HPDE6-E6E7 (cell line): ENCODE measurements at regions not wholly inside any gene's neighbourhood (a gene's known extent, or its start where the extent isn't known, plus 50 kb on each side); places are given as distances from the start of the nearest gene placed in this dataset.

ENCODE experiments used
- DNase-seq: peaks from one replicate; pipeline ENCODE4 v3.0.0; 2011; ENCODE audit warnings: missing footprints; ENCODE audit errors: extremely low spot score

- DNase-seq, result no peak
Measured at GRCh38 chr5:158162479-158163034, 303.6 kb upstream of the CLINT1 start.

GRCh38 chr5:158162026-158162425 is 303.1 kb upstream of the CLINT1 start:
- DNase-seq, result no peak

- DNase-seq, result no peak
Measured at GRCh38 chr5:158159621-158160020, 300.7 kb upstream of the CLINT1 start.

GRCh38 chr5:158155811-158156505 is 297.0 kb upstream of the CLINT1 start:
- no peak for DNase-seq

- no peak for DNase-seq
Measured at GRCh38 chr5:158155067-158155466, 296.1 kb upstream of the CLINT1 start.

GRCh38 chr5:158154226-158155005 is 295.5 kb upstream of the CLINT1 start:
- DNase-seq, result peak; percentile 27

- no peak for DNase-seq
Measured at GRCh38 chr5:158153508-158153907, 294.6 kb upstream of the CLINT1 start.

- DNase-seq, result no peak
Measured at GRCh38 chr5:158152136-158152535, 293.2 kb upstream of the CLINT1 start.

- no peak for DNase-seq
Measured at GRCh38 chr5:158147227-158147626, 288.3 kb upstream of the CLINT1 start.

GRCh38 chr5:158145827-158146226 is 286.9 kb upstream of the CLINT1 start:
- no peak for DNase-seq

- no peak for DNase-seq
Measured at GRCh38 chr5:158143081-158143480, 284.1 kb upstream of the CLINT1 start.

- no peak for DNase-seq
Measured at GRCh38 chr5:158142156-158142555, 283.2 kb upstream of the CLINT1 start.

- no peak for DNase-seq
Measured at GRCh38 chr5:158140120-158140731, 281.3 kb upstream of the CLINT1 start.

GRCh38 chr5:158139161-158139560 is 280.2 kb upstream of the CLINT1 start:
- no peak for DNase-seq

- no peak for DNase-seq
Measured at GRCh38 chr5:158135682-158136179, 276.8 kb upstream of the CLINT1 start.

GRCh38 chr5:158133369-158133768 is 274.4 kb upstream of the CLINT1 start:
- DNase-seq, result no peak

- no peak for DNase-seq
Measured at GRCh38 chr5:158127536-158127935, 268.6 kb upstream of the CLINT1 start.

- no peak for DNase-seq
Measured at GRCh38 chr5:158126442-158127405, 267.8 kb upstream of the CLINT1 start.

GRCh38 chr5:158124606-158125316 is 265.8 kb upstream of the CLINT1 start:
- DNase-seq, result no peak

- no peak for DNase-seq
Measured at GRCh38 chr5:158123595-158123994, 264.6 kb upstream of the CLINT1 start.
